ENCODE measurements at regions not wholly inside any gene's neighbourhood (a gene's known extent, or its start where the extent isn't known, plus 50 kb on each side); places are given as distances from the start of the nearest gene placed in this dataset.

GRCh38 chr17:57187391-57187790 lies 68.9 kb upstream of the MSI2 start:
- FAIRE-seq, result no peak

GRCh38 chr17:57195785-57196460 lies 60.4 kb upstream of the MSI2 start:
- H3K9me3 ChIP-seq (ENCODE audit: control insufficient read depth, low read depth, low read length), result peaks cover 9% of the 10 kb centered on the region
- H3K27ac ChIP-seq (ENCODE audit: control insufficient read depth, insufficient read depth, low read length), result peak overlapping the region; percentile 50
- FAIRE-seq, result peak; percentile 59
- H2AFZ ChIP-seq (ENCODE audit: control insufficient read depth, low read length), result no peak overlapping the region
- H3K9me1 ChIP-seq (ENCODE audit: control insufficient read depth, extremely low read depth, insufficient read depth, low read length), result no peaks in the 10 kb centered on the region
- TF ChIP-seq CTCF (optimal IDR thresholded peaks at IDR 0.05 in 1 of 3, IDR thresholded peaks at IDR 0.05 in 1 of 3, conservative IDR thresholded peaks at IDR 0.05 in 1 of 3; ENCODE audit: extremely low read depth in 1 of 3, insufficient read depth in 2 of 3, low read length in 3 of 3), result no peak
- dilution Hi-C loops (cut with MboI; ENCODE audit: extremely low pct_ligation_motif_present, low sequenced_read_pairs), result no loop called here
- no peaks in the 10 kb centered on the region for H3K79me2 ChIP-seq (ENCODE audit: control insufficient read depth, insufficient read depth, low read length)
- no peaks in the 10 kb centered on the region for H3K4me1 ChIP-seq (ENCODE audit: control insufficient read depth, extremely low read depth, insufficient read depth, low read length)
- H3K9ac ChIP-seq (ENCODE audit: control insufficient read depth, extremely low read depth, insufficient read depth, low read length), result no peak overlapping the region
- no peaks in the 10 kb centered on the region for H3K36me3 ChIP-seq (ENCODE audit: control insufficient read depth in 2 of 2, extremely low read depth in 1 of 2, insufficient read depth in 2 of 2, low read length in 2 of 2)
- DNase-seq (ENCODE audit: low read depth, low spot score), result peak; percentile 61
- H3K4me2 ChIP-seq (ENCODE audit: control insufficient read depth, extremely low read depth, insufficient read depth, low read depth, low read length), result no peak overlapping the region
- no peak overlapping the region for H3K4me3 ChIP-seq (ENCODE audit: control insufficient read depth in 2 of 3, extremely low read depth in 1 of 3, insufficient read depth in 2 of 3, low read depth in 1 of 3, low read length in 3 of 3)
- no peaks in the 10 kb centered on the region for H3K27me3 ChIP-seq (ENCODE audit: control insufficient read depth, extremely low read depth, insufficient read depth, low read length)
- H4K20me1 ChIP-seq (ENCODE audit: control insufficient read depth, extremely low read depth, insufficient read depth, low read length), result no peaks in the 10 kb centered on the region

More at GRCh38 chr17:57187391-57187790, 68.9 kb upstream of the MSI2 start:
- H3K9me3 ChIP-seq (ENCODE audit: control insufficient read depth, low read depth, low read length), result no peaks in the 10 kb centered on the region
- H3K79me2 ChIP-seq (ENCODE audit: control insufficient read depth, insufficient read depth, low read length), result no peaks in the 10 kb centered on the region
- H3K9ac ChIP-seq (ENCODE audit: control insufficient read depth, extremely low read depth, insufficient read depth, low read length), result no peak overlapping the region
- H3K27me3 ChIP-seq (ENCODE audit: control insufficient read depth, extremely low read depth, insufficient read depth, low read length), result no peaks in the 10 kb centered on the region
- no peak overlapping the region for H3K4me3 ChIP-seq (ENCODE audit: control insufficient read depth in 2 of 3, extremely low read depth in 1 of 3, insufficient read depth in 2 of 3, low read depth in 1 of 3, low read length in 3 of 3)
- H3K4me1 ChIP-seq (ENCODE audit: control insufficient read depth, extremely low read depth, insufficient read depth, low read length), result no peaks in the 10 kb centered on the region
- TF ChIP-seq CTCF (optimal IDR thresholded peaks at IDR 0.05 in 1 of 3, IDR thresholded peaks at IDR 0.05 in 1 of 3, conservative IDR thresholded peaks at IDR 0.05 in 1 of 3; ENCODE audit: extremely low read depth in 1 of 3, insufficient read depth in 2 of 3, low read length in 3 of 3) (no peak), EZH2 (IDR thresholded peaks at IDR 0.05; ENCODE audit: low read length) (no peak)
- dilution Hi-C loops (cut with MboI; ENCODE audit: extremely low pct_ligation_motif_present, low sequenced_read_pairs), result no loop called here
- no peak overlapping the region for H3K4me2 ChIP-seq (ENCODE audit: control insufficient read depth, extremely low read depth, insufficient read depth, low read depth, low read length)
- no peaks in the 10 kb centered on the region for H3K36me3 ChIP-seq (ENCODE audit: control insufficient read depth in 2 of 2, extremely low read depth in 1 of 2, insufficient read depth in 2 of 2, low read length in 2 of 2)
- no peak for DNase-seq (ENCODE audit: low read depth, low spot score)
- no peaks in the 10 kb centered on the region for H4K20me1 ChIP-seq (ENCODE audit: control insufficient read depth, extremely low read depth, insufficient read depth, low read length)
- no peak overlapping the region for H3K27ac ChIP-seq (ENCODE audit: control insufficient read depth, insufficient read depth, low read length)
- H3K9me1 ChIP-seq (ENCODE audit: control insufficient read depth, extremely low read depth, insufficient read depth, low read length), result no peaks in the 10 kb centered on the region
- H2AFZ ChIP-seq (ENCODE audit: control insufficient read depth, low read length), result no peak overlapping the region
